H9 (cell line): ENCODE measurements at regions not wholly inside any gene's neighbourhood (a gene's known extent, or its start where the extent isn't known, plus 50 kb on each side); places are given as distances from the start of the nearest gene placed in this dataset.

Experiments used
- DNase-seq: peaks from one replicate; pipeline ENCODE4 v3.0.0-alpha.2; 2017
- H2AFZ ChIP-seq: one replicate; pipeline ENCODE4 v1.6.1; 2013; ENCODE audit warnings: mild to moderate bottlenecking, low read length, control low read depth, moderate library complexity
- H2AK5ac ChIP-seq: 2 replicates; pipeline ENCODE4 v1.6.1; 2013; ENCODE audit warnings: low read length, control low read depth, mixed read lengths; ENCODE audit not compliant: insufficient read length
- H2BK120ac ChIP-seq: one replicate; pipeline ENCODE4 v1.6.1; 2013; ENCODE audit warnings: low read depth, mild to moderate bottlenecking, low read length, control low read depth, inconsistent platforms; ENCODE audit not compliant: poor library complexity, severe bottlenecking
- H2BK12ac ChIP-seq: 2 replicates; pipeline ENCODE4 v1.6.1; 2013; ENCODE audit warnings: low read length, control low read depth, mixed read lengths, low read depth; ENCODE audit not compliant: insufficient read length
- H2BK15ac ChIP-seq: 2 replicates; pipeline ENCODE4 v1.6.1; 2013; ENCODE audit warnings: low read depth, low read length, control low read depth
- H2BK20ac ChIP-seq: one replicate; pipeline ENCODE4 v1.6.1; 2013; ENCODE audit warnings: low read depth, mild to moderate bottlenecking, low read length, control low read depth, inconsistent platforms; ENCODE audit not compliant: poor library complexity, severe bottlenecking
- H2BK5ac ChIP-seq: 2 replicates; pipeline ENCODE4 v1.6.1; 2013; ENCODE audit warnings: low read length, control low read depth, mixed read lengths; ENCODE audit not compliant: insufficient read length
- H3K14ac ChIP-seq: 2 replicates; pipeline ENCODE4 v1.6.1; 2013; ENCODE audit warnings: low read length, control low read depth; ENCODE audit not compliant: insufficient read depth
- H3K18ac ChIP-seq: 2 replicates; pipeline ENCODE4 v1.6.1; 2013; ENCODE audit warnings: low read depth, mild to moderate bottlenecking, mixed read lengths, low read length, control low read depth; ENCODE audit not compliant: insufficient read length
- H3K23ac ChIP-seq: 2 replicates; pipeline ENCODE4 v1.6.1; 2013; ENCODE audit warnings: low read length, control low read depth, mixed read lengths, low read depth; ENCODE audit not compliant: insufficient read length
- H3K23me2 ChIP-seq: 2 replicates; pipeline ENCODE4 v1.6.1; 2013; ENCODE audit warnings: low read depth, mild to moderate bottlenecking, mixed read lengths, low read length, control low read depth; ENCODE audit not compliant: insufficient read length, poor library complexity, severe bottlenecking
- H3K27ac ChIP-seq: 2 replicates; pipeline ENCODE4 v1.5.1; 2013; ENCODE audit warnings: low read length, control low read depth, mixed read lengths, low read depth; ENCODE audit not compliant: insufficient read length
- H3K27me3 ChIP-seq: 2 replicates; pipeline ENCODE4 v1.6.1; 2013; ENCODE audit warnings: low read length, control low read depth, inconsistent platforms; ENCODE audit not compliant: insufficient read depth
- H3K4ac ChIP-seq: 2 replicates; pipeline ENCODE4 v1.6.1; 2013; ENCODE audit warnings: low read depth, mild to moderate bottlenecking, control low read depth, inconsistent platforms, low read length, moderate library complexity
- H3K4me1 ChIP-seq: 2 replicates; pipeline ENCODE4 v1.6.1; 2013; ENCODE audit warnings: low read length, control low read depth, inconsistent platforms; ENCODE audit not compliant: insufficient read depth
- H3K4me2 ChIP-seq: 2 replicates; pipeline ENCODE4 v1.6.1; 2013; ENCODE audit warnings: low read length, control low read depth, mixed read lengths; ENCODE audit not compliant: insufficient read length, insufficient read depth
- H3K56ac ChIP-seq: 2 replicates; pipeline ENCODE4 v1.6.1; 2013; ENCODE audit warnings: low read depth, mild to moderate bottlenecking, mixed read lengths, low read length, control low read depth; ENCODE audit not compliant: insufficient read length
- H3K79me1 ChIP-seq: 2 replicates; pipeline ENCODE4 v1.6.1; 2013; ENCODE audit warnings: low read depth, mild to moderate bottlenecking, moderate library complexity, low read length, control low read depth, inconsistent platforms; ENCODE audit not compliant: insufficient read depth, poor library complexity, severe bottlenecking
- H3K79me2 ChIP-seq: 2 replicates; pipeline ENCODE4 v1.6.1; 2013; ENCODE audit warnings: low read length, control low read depth, inconsistent platforms; ENCODE audit not compliant: insufficient read depth
- H3K9ac ChIP-seq: 2 replicates; pipeline ENCODE4 v1.6.1; 2013; ENCODE audit warnings: low read length, control low read depth, mixed read lengths; ENCODE audit not compliant: insufficient read length; ENCODE audit errors: extremely low read depth
- H3K9me3 ChIP-seq: one replicate; pipeline ENCODE4 v1.6.1; 2013; ENCODE audit warnings: low read depth, low read length, inconsistent platforms; ENCODE audit not compliant: control insufficient read depth
- H3T11ph ChIP-seq: one replicate; pipeline ENCODE4 v1.6.1; 2013; ENCODE audit warnings: mild to moderate bottlenecking, low read length, control low read depth, inconsistent platforms
- H4K20me1 ChIP-seq: one replicate; pipeline ENCODE4 v1.6.1; 2013; ENCODE audit not compliant: control insufficient read depth, insufficient read length, insufficient read depth
- H4K5ac ChIP-seq: 2 replicates; pipeline ENCODE4 v1.6.1; 2013; ENCODE audit warnings: low read depth, mild to moderate bottlenecking, mixed read lengths, low read length, control low read depth; ENCODE audit not compliant: insufficient read length
- H4K8ac ChIP-seq: replicated peaks from 2 replicates; pipeline ENCODE4 v1.6.1; 2013; ENCODE audit warnings: low read length, control low read depth, mixed read lengths, low read depth; ENCODE audit not compliant: insufficient read length
- H4K91ac ChIP-seq: 2 replicates; pipeline ENCODE4 v1.6.1; 2013; ENCODE audit warnings: low read depth, mild to moderate bottlenecking, moderate library complexity, mixed read lengths, low read length, control low read depth; ENCODE audit not compliant: insufficient read length
- H3K27ac Mint-ChIP-seq, 3 experiments: 2 replicates in 2 of 3; 3 replicates in 1 of 3; pipeline ENCODE4 v1.8.0; 2020 to 2021; ENCODE audit warnings: mixed read lengths in 3 of 3, mild to moderate bottlenecking in 1 of 3, moderate library complexity in 1 of 3
- H3K27me3 Mint-ChIP-seq: 2 replicates; pipeline ENCODE4 v1.8.0; 2021; ENCODE audit warnings: low read depth, mild to moderate bottlenecking, moderate library complexity, mixed read lengths
- H3K36me3 Mint-ChIP-seq, 3 experiments: 2 replicates in 2 of 3; 3 replicates in 1 of 3; pipeline ENCODE4 v1.8.0; 2020 to 2021; ENCODE audit warnings: low read depth in 3 of 3, mixed read lengths in 3 of 3; ENCODE audit not compliant: insufficient read depth in 1 of 3
- H3K4me1 Mint-ChIP-seq, 2 experiments: 2 replicates each; pipeline ENCODE4 v1.8.0; 2020; ENCODE audit warnings: mixed read lengths in 2 of 2
- H3K4me3 Mint-ChIP-seq, 2 experiments: 2 replicates in 1 of 2; 3 replicates in 1 of 2; pipeline ENCODE4 v1.8.0; 2020 to 2021; ENCODE audit warnings: mild to moderate bottlenecking in 2 of 2, mixed read lengths in 2 of 2, moderate library complexity in 1 of 2
- H3K9me3 Mint-ChIP-seq, 2 experiments: 2 replicates in 1 of 2; 3 replicates in 1 of 2; pipeline ENCODE4 v1.8.0; 2020; ENCODE audit warnings: mild to moderate bottlenecking in 2 of 2, mixed read lengths in 2 of 2, moderate library complexity in 1 of 2
- WGBS: extraction: QIAGEN DNeasy Blood & Tissue Kit; methylation state at CpG from one replicate; pipeline ENCODE4 v1.1.7; 2013; ENCODE audit warnings: missing lambda C conversion rate, low lambda C conversion rate, mixed read lengths; ENCODE audit not compliant: insufficient read length; ENCODE audit errors: extremely low coverage; 5-methylcytosine and 5-hydroxymethylcytosine counted together
- TF ChIP-seq, protein P1 (sequence below): fragments of 200-600 bp; sonication (generic); conservative IDR thresholded peaks from 3 replicates; pipeline ENCODE4 v1.8.0; 2021; ENCODE audit warnings: antibody characterized with exemption, mild to moderate bottlenecking

DNA sequence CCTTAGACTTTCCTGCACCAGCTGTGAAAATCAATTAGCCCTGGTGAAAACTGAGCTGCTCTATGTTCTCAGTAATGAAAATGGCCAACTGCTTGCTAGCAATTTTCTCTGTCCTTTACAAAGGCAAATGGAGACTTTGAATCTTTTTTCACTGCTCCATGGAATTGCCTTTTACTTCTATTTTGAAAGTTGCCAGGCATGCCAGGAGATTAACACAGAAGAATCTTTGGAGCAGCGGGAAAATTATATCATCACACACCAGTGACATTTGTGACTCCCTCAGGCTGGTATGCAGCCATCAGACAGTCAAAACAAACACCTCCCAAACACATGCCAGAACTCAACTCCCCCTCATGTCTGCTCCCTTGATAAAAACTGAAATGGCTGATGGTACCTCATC lies 872.0 kb upstream of the FLRT2 start:
- H3K36me3 Mint-ChIP-seq, result peaks cover under 1 to 5% (median 2%) of the 10 kb centered on the region in 3 experiments; a peak in 6 of 7 replicates
- H3K27ac ChIP-seq, result no peak overlapping the region
- no peaks in the 10 kb centered on the region for H3K27me3 ChIP-seq
- no peak overlapping the region for H3K27ac Mint-ChIP-seq
- H3K4me1 ChIP-seq, result no peaks in the 10 kb centered on the region
- H3K79me1 ChIP-seq, result no peaks in the 10 kb centered on the region
- H3K4ac ChIP-seq, result no peak overlapping the region
- no CpG with 5 or more reads among the region's 1 CpG for WGBS
- no peak overlapping the region for H2BK15ac ChIP-seq
- no peak overlapping the region for H2AFZ ChIP-seq
- DNase-seq, result no peak
- H3K18ac ChIP-seq, result no peak overlapping the region
- H3K4me2 ChIP-seq, result no peak overlapping the region
- H4K20me1 ChIP-seq, result no peaks in the 10 kb centered on the region
- H3K9me3 Mint-ChIP-seq, result peaks cover 4 to 9% of the 10 kb centered on the region in 2 experiments
- H2BK20ac ChIP-seq, result no peak overlapping the region
- no peak overlapping the region for H3K4me3 Mint-ChIP-seq
- H4K5ac ChIP-seq, result no peak overlapping the region
- no peaks in the 10 kb centered on the region for H3K23me2 ChIP-seq
- no peak overlapping the region for H2BK5ac ChIP-seq
- TF ChIP-seq, protein P1, sequence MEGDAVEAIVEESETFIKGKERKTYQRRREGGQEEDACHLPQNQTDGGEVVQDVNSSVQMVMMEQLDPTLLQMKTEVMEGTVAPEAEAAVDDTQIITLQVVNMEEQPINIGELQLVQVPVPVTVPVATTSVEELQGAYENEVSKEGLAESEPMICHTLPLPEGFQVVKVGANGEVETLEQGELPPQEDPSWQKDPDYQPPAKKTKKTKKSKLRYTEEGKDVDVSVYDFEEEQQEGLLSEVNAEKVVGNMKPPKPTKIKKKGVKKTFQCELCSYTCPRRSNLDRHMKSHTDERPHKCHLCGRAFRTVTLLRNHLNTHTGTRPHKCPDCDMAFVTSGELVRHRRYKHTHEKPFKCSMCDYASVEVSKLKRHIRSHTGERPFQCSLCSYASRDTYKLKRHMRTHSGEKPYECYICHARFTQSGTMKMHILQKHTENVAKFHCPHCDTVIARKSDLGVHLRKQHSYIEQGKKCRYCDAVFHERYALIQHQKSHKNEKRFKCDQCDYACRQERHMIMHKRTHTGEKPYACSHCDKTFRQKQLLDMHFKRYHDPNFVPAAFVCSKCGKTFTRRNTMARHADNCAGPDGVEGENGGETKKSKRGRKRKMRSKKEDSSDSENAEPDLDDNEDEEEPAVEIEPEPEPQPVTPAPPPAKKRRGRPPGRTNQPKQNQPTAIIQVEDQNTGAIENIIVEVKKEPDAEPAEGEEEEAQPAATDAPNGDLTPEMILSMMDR, result no peak
- H3K23ac ChIP-seq, result no peak overlapping the region
- H3K79me2 ChIP-seq, result no peaks in the 10 kb centered on the region
- H4K91ac ChIP-seq, result no peak overlapping the region
- no peak overlapping the region for H3K9ac ChIP-seq
- no peak overlapping the region for H3K14ac ChIP-seq
- H2AK5ac ChIP-seq, result no peak overlapping the region
- no peaks in the 10 kb centered on the region for H3K9me3 ChIP-seq
- H3K56ac ChIP-seq, result no peak overlapping the region
- H3K27me3 Mint-ChIP-seq, result no peaks in the 10 kb centered on the region
- H4K8ac ChIP-seq, result no peak overlapping the region
- H2BK12ac ChIP-seq, result no peak overlapping the region
- H3T11ph ChIP-seq, result no peak overlapping the region
- no peak overlapping the region for H2BK120ac ChIP-seq
- no peaks in the 10 kb centered on the region for H3K4me1 Mint-ChIP-seq
